A549 (cell line): ENCODE measurements at regions not wholly inside any gene's neighbourhood (a gene's known extent, or its start where the extent isn't known, plus 50 kb on each side); places are given as distances from the start of the nearest gene placed in this dataset.
"Not testable (repeated sequence)": the region's sequence is repeated elsewhere in the genome, so short reads cannot be mapped to it uniquely, and the experiment has no call there.

Experiments
- ATAC-seq, 2 experiments: fragments of 200-7000 bp in 1 of 2; fragments of >200 bp in 1 of 2; cut with Nextera tagmentation in 1 of 2; cut with Tn5 transposase in 1 of 2; 3 replicates each; pipeline versions ENCODE4 v1.8.0 to v1.9.1; 2018 to 2020; ENCODE audit warnings: mild to moderate bottlenecking in 1 of 2, moderate library complexity in 1 of 2
- CTCF ChIA-PET: fragments of 300-600 bp; sonication (Branson Sonifier 250); formaldehyde crosslinking; extraction: SDS; loops from one replicate; lab custom pipeline; 2021; ENCODE audit warnings: antibody characterized with exemption, inconsistent platforms; lab: Yijun Ruan, JAX
- POLR2A ChIA-PET: fragments of 350-600 bp; formaldehyde crosslinking; extraction: SDS; loops from one replicate; lab custom pipeline; 2021; ENCODE audit warnings: antibody characterized with exemption, inconsistent platforms; lab: Yijun Ruan, JAX
- DNase-seq, 2 experiments: peaks; one replicate each; pipeline versions ENCODE4 v3.0.0 to v3.0.0-alpha.2; 2011 to 2016; ENCODE audit warnings: low read depth in 1 of 2, low spot score in 1 of 2
- FAIRE-seq: peaks from 2 replicates; lab custom pipeline; 2011; peaks lifted over from hg19 to GRCh38; lab: Jason Lieb, UNC
- H3K27ac ChIP-seq, 2 experiments: fragments of >200 bp; sonication (Bioruptor Twin); formaldehyde crosslinking; 3 replicates each; pipeline ENCODE4 v1.5.1; 2016 to 2017
- H3K4me1 ChIP-seq: fragments of >200 bp; sonication (Bioruptor Twin); formaldehyde crosslinking; 3 replicates; pipeline ENCODE4 v1.6.1; 2016
- H3K4me2 ChIP-seq: fragments of >200 bp; sonication (Bioruptor Twin); formaldehyde crosslinking; 3 replicates; pipeline ENCODE4 v1.6.1; 2016
- H3K4me3 ChIP-seq: fragments of >200 bp; sonication (Bioruptor Twin); formaldehyde crosslinking; 3 replicates; pipeline ENCODE4 v1.5.1; 2016
- H3K9me3 ChIP-seq: fragments of >200 bp; sonication (Bioruptor Twin); formaldehyde crosslinking; 3 replicates; pipeline ENCODE4 v1.6.1; 2016
- ATOH8 ChIP-seq: fragments of 250-450 bp; sonication (Bioruptor Pico); IDR thresholded peaks from 2 replicates; pipeline ENCODE4 v1.5.0; 2020; ENCODE audit warnings: low read depth, mild to moderate bottlenecking, moderate library complexity
- CBX2 ChIP-seq: fragments of 200-600 bp; sonication (generic); IDR thresholded peaks from 2 replicates; pipeline ENCODE4 v1.6.1; 2016; ENCODE audit warnings: low read depth, mild to moderate bottlenecking, borderline replicate concordance
- CTCF ChIP-seq: fragments of >200 bp; sonication (Bioruptor Twin); formaldehyde crosslinking; IDR thresholded peaks from 3 replicates; pipeline ENCODE4 v1.5.1; 2016
- FOSL2 ChIP-seq, 2 experiments: fragments of 450-650 bp in 1 of 2; fragments of >200 bp in 1 of 2; sonication (Bioruptor Twin) in 1 of 2; formaldehyde crosslinking; IDR thresholded peaks; 2 replicates each; pipeline versions ENCODE4 v1.5.0 to v1.6.1; 2016 to 2020; ENCODE audit warnings: mild to moderate bottlenecking in 1 of 2, moderate library complexity in 1 of 2
- FOXS1 ChIP-seq: fragments of 250-450 bp; sonication (Bioruptor Pico); IDR thresholded peaks from 2 replicates; pipeline ENCODE4 v1.5.0; 2020; ENCODE audit warnings: mild to moderate bottlenecking, moderate library complexity
- HEYL ChIP-seq: fragments of 250-450 bp; sonication (Bioruptor Pico); IDR thresholded peaks from 2 replicates; pipeline ENCODE4 v1.8.0; 2021; ENCODE audit warnings: mild to moderate bottlenecking, moderate library complexity
- HOXA7 ChIP-seq: fragments of 250-450 bp; sonication (Bioruptor Pico); IDR thresholded peaks from 2 replicates; pipeline ENCODE4 v1.5.0; 2020; ENCODE audit warnings: mild to moderate bottlenecking, moderate library complexity
- HOXB13 ChIP-seq: fragments of 250-450 bp; sonication (Bioruptor Pico); IDR thresholded peaks from 2 replicates; pipeline ENCODE4 v1.5.0; 2020; ENCODE audit warnings: low read depth, mild to moderate bottlenecking, moderate library complexity
- MAFK ChIP-seq: fragments of 450-650 bp; IDR thresholded peaks from 2 replicates; pipeline ENCODE4 v1.6.1; 2014; ENCODE audit not compliant: partially characterized antibody
- RAD21 ChIP-seq, 2 experiments: fragments of >200 bp in 1 of 2; sonication (Bioruptor Twin) in 1 of 2; formaldehyde crosslinking in 1 of 2; IDR thresholded peaks in 1 of 2; conservative IDR thresholded peaks in 1 of 2; 2 replicates in 1 of 2; 3 replicates in 1 of 2; pipeline ENCODE4 v1.6.1; 2012 to 2018; ENCODE audit warnings: inconsistent platforms in 1 of 2
- TP53 ChIP-seq: fragments of 250-450 bp; sonication (Bioruptor Pico); IDR thresholded peaks from 2 replicates; pipeline ENCODE4 v1.5.0; 2021; ENCODE audit warnings: mild to moderate bottlenecking, moderate library complexity
- ZC3H11A ChIP-seq: fragments of 450-650 bp; IDR thresholded peaks from 2 replicates; pipeline ENCODE4 v1.6.1; 2014; ENCODE audit warnings: antibody characterized with exemption, mild to moderate bottlenecking
- ZFP36 ChIP-seq: fragments of 450-650 bp; IDR thresholded peaks from 2 replicates; pipeline ENCODE4 v1.6.1; 2014; ENCODE audit warnings: borderline replicate concordance; ENCODE audit not compliant: partially characterized antibody
- WGBS: methylation state at CpG from one replicate; pipeline ENCODE4 v1.1.6; 2017; ENCODE audit errors: missing lambda C conversion rate; 5-methylcytosine and 5-hydroxymethylcytosine counted together

- no peak for TF ChIP-seq ATOH8 (CRISPR knock-in tag)
Measured at GRCh38 chr2:109721626-109722025, 72.5 kb upstream of the RGPD5 start (continued).

GRCh38 chr2:109722026-109722425 is 72.1 kb upstream of the RGPD5 start:
- Histone ChIP-seq H3K27ac (no peak overlapping the region), H3K4me1 (0 out of 3 replicates have a peak, but pooled peaks cover 4% of the 10 kb centered on the region), H3K4me3 (no peak overlapping the region), H3K9me3 (peaks cover 5% of the 10 kb centered on the region; the same call in 1 of the 3 replicates), H3K4me2 (no peak overlapping the region)
- ATAC-seq: no peak
- no peak for DNase-seq
- ChIA-PET POLR2A (no interaction called here), CTCF (interaction anchor here (2.6 to 3.9 kb wide), 2 partner anchors 14 kb away, joined by 11 to 17 read pairs; no protein-coding TSS in a partner anchor)
- WGBS: 64% methylated on average over 5 of the region's 5 CpGs
- FAIRE-seq: no peak
- no peak for TF ChIP-seq ZFP36
- TF ChIP-seq MAFK: no peak
- no peak for TF ChIP-seq RAD21 (conservative IDR thresholded peaks at IDR 0.05 in 1 of 2, IDR thresholded peaks at IDR 0.05 in 1 of 2)
- TF ChIP-seq HEYL (CRISPR knock-in tag): no peak
- no peak for TF ChIP-seq CBX2
- no peak for TF ChIP-seq FOSL2 (IDR thresholded peaks at IDR 0.05)
- TF ChIP-seq FOSL2 (CRISPR knock-in tag; IDR thresholded peaks at IDR 0.05): no peak
- no peak for TF ChIP-seq ATOH8 (CRISPR knock-in tag)
- TF ChIP-seq CTCF: no peak
- no peak for TF ChIP-seq HOXB13
- TF ChIP-seq ZC3H11A: no peak
- TF ChIP-seq FOXS1 (CRISPR knock-in tag): no peak
- TF ChIP-seq HOXA7 (CRISPR knock-in tag): no peak
- no peak for TF ChIP-seq TP53 (CRISPR knock-in tag)

GRCh38 chr2:109722640-109723039 is 71.5 kb upstream of the RGPD5 start:
- POLR2A ChIA-PET, H3K4me1 ChIP-seq, H3K27ac ChIP-seq, ATAC-seq, H3K4me3 ChIP-seq, DNase-seq, H3K9me3 ChIP-seq, FAIRE-seq, H3K4me2 ChIP-seq: not testable (repeated sequence)
- CTCF ChIA-PET: interaction anchor here (1.7 to 3.9 kb wide), 3 partner anchors 13 to 176 kb away, joined by 7 to 17 read pairs (median 11); no protein-coding TSS in a partner anchor
- WGBS: 76% methylated on average over 3 of the region's 3 CpGs

GRCh38 chr2:109723153-109723552 is 71.0 kb upstream of the RGPD5 start:
- DNase-seq, H3K9me3 ChIP-seq, FAIRE-seq, H3K4me3 ChIP-seq, ATAC-seq, H3K4me1 ChIP-seq, H3K27ac ChIP-seq, H3K4me2 ChIP-seq, POLR2A ChIA-PET: not testable (repeated sequence)
- CTCF ChIA-PET: interaction anchor here (1.7 to 3.9 kb wide), 3 partner anchors 13 to 177 kb away, joined by 7 to 17 read pairs (median 11); no protein-coding TSS in a partner anchor
- WGBS: 86% methylated on average over 3 of the region's 3 CpGs
